HepG2 (cell line): ENCODE measurements at regions not wholly inside any gene's neighbourhood (a gene's known extent, or its start where the extent isn't known, plus 50 kb on each side); places are given as distances from the start of the nearest gene placed in this dataset.

Experiments used
- ATAC-seq: fragments of 200-7000 bp; cut with Tn5 transposase; 3 replicates; pipeline ENCODE4 v1.9.1; 2020; ENCODE audit warnings: mild to moderate bottlenecking, moderate library complexity
- BruUV-seq: library from RNA; stranded (reverse); fragments of 400-500 nt; replicated peaks from 2 replicates; lab custom pipeline; 2021; lab: Mats Ljungman, UMichigan
- CTCF ChIA-PET: fragments of 300-600 bp; formaldehyde crosslinking; extraction: SDS; loops from one replicate; lab custom pipeline; 2021; ENCODE audit warnings: low total read pairs, inconsistent platforms, low intra/inter-chr PET ratio; lab: Yijun Ruan, JAX
- POLR2A ChIA-PET: fragments of 350-600 bp; sonication (Branson Sonifier 250); formaldehyde crosslinking; loops from one replicate; lab custom pipeline; 2020; ENCODE audit warnings: antibody characterized with exemption, inconsistent platforms; lab: Yijun Ruan, JAX
- DNase-seq: peaks from one replicate; pipeline ENCODE4 v3.0.0-alpha.2; 2015; ENCODE audit warnings: low spot score
- FAIRE-seq: peaks from 3 replicates; lab custom pipeline; 2011; peaks lifted over from hg19 to GRCh38; lab: Jason Lieb, UNC
- H2AFZ ChIP-seq: one replicate; pipeline ENCODE4 v1.6.1; 2011; ENCODE audit warnings: low read length, inconsistent platforms
- H3K27ac ChIP-seq: fragments of 300-600 bp; 3 replicates; pipeline ENCODE4 v1.8.0; 2011; ENCODE audit warnings: mixed run types, mild to moderate bottlenecking, mixed read lengths, low read length, inconsistent platforms; ENCODE audit not compliant: insufficient read depth; ENCODE audit errors: extremely low read length
- H3K27me3 ChIP-seq, 2 experiments: fragments of 200-600 bp in 1 of 2; 2 replicates in 1 of 2; 3 replicates in 1 of 2; pipeline versions ENCODE4 v1.6.0 to v1.8.0; 2011; ENCODE audit warnings: low read length in 2 of 2, mild to moderate bottlenecking in 2 of 2, moderate library complexity in 2 of 2, inconsistent platforms in 1 of 2; ENCODE audit not compliant: insufficient read depth in 2 of 2, control insufficient read depth in 1 of 2
- H3K36me3 ChIP-seq, 2 experiments: fragments of 200-600 bp in 1 of 2; replicated peaks in 1 of 2; 2 replicates in 1 of 2; 3 replicates in 1 of 2; pipeline versions ENCODE4 v1.5.1 to v1.8.0; 2011; ENCODE audit warnings: low read length in 2 of 2, inconsistent platforms in 1 of 2; ENCODE audit not compliant: insufficient read depth in 2 of 2, control insufficient read depth in 1 of 2
- H3K4me1 ChIP-seq: 2 replicates; pipeline ENCODE4 v1.5.1; 2012; ENCODE audit warnings: low read length, inconsistent platforms; ENCODE audit not compliant: insufficient read depth
- H3K4me2 ChIP-seq: 2 replicates; pipeline ENCODE4 v1.6.0; 2011; ENCODE audit warnings: low read depth, low read length, inconsistent platforms
- H3K4me3 ChIP-seq, 3 experiments: fragments of 200-600 bp in 1 of 3; sonication (generic), shearing (Covaris generic) in 1 of 3; replicated peaks in 1 of 3; 2 replicates each; pipeline ENCODE4 v1.5.1; 2011 to 2016; ENCODE audit warnings: low read length in 3 of 3, inconsistent platforms in 2 of 3, low read depth in 2 of 3, mild to moderate bottlenecking in 2 of 3, control low read depth in 1 of 3, mixed read lengths in 1 of 3; ENCODE audit not compliant: insufficient read depth in 1 of 3
- H3K79me2 ChIP-seq: one replicate; pipeline ENCODE4 v1.6.1; 2011; ENCODE audit warnings: low read length, inconsistent platforms; ENCODE audit not compliant: insufficient read depth
- H3K9ac ChIP-seq: 2 replicates; pipeline ENCODE4 v1.6.0; 2011; ENCODE audit warnings: mild to moderate bottlenecking, low read depth, low read length, inconsistent platforms; ENCODE audit not compliant: insufficient read depth
- H3K9me3 ChIP-seq: 2 replicates; pipeline ENCODE4 v1.5.1; 2012; ENCODE audit warnings: mild to moderate bottlenecking, low read length
- H4K20me1 ChIP-seq: 2 replicates; pipeline ENCODE4 v1.6.0; 2011; ENCODE audit warnings: inconsistent platforms, mild to moderate bottlenecking, low read length, moderate library complexity; ENCODE audit not compliant: insufficient read depth
- GATAD1 ChIP-seq: IDR thresholded peaks from 2 replicates; pipeline ENCODE4 v1.6.1; 2016; ENCODE audit warnings: missing genetic modification reagents, missing compliant biosample characterization
- HMG20B ChIP-seq: conservative IDR thresholded peaks from 2 replicates; pipeline ENCODE4 v1.6.1; 2016; ENCODE audit warnings: missing genetic modification reagents, missing compliant biosample characterization
- NKX3-1 ChIP-seq: sonication (generic); formaldehyde crosslinking; IDR thresholded peaks from 2 replicates; pipeline ENCODE4 v1.5.0; 2020; ENCODE audit warnings: missing genetic modification reagents
- RERE ChIP-seq: IDR thresholded peaks from 2 replicates; pipeline ENCODE4 v1.6.1; 2016; ENCODE audit warnings: low read depth, missing genetic modification reagents, missing compliant biosample characterization
- SRSF4 ChIP-seq: fragments of 200-400 bp; formaldehyde crosslinking; IDR thresholded peaks from one replicate; pipeline ENCODE4 v1.6.1; 2018; ENCODE audit warnings: mild to moderate bottlenecking, low read depth, low read length, moderate library complexity; ENCODE audit not compliant: poor library complexity, severe bottlenecking
- SRSF9 ChIP-seq: fragments of 200-400 bp; formaldehyde crosslinking; IDR thresholded peaks from 2 replicates; pipeline ENCODE4 v1.6.1; 2018; ENCODE audit warnings: borderline replicate concordance, mild to moderate bottlenecking, low read depth, low read length; ENCODE audit not compliant: insufficient read depth, poor library complexity, severe bottlenecking
- TFAP4 ChIP-seq: sonication (generic); IDR thresholded peaks from 2 replicates; pipeline ENCODE4 v1.6.1; 2016; ENCODE audit warnings: low read depth, borderline replicate concordance
- TFDP1 ChIP-seq: IDR thresholded peaks from 2 replicates; pipeline ENCODE4 v1.6.1; 2016; ENCODE audit warnings: missing compliant biosample characterization, missing genetic modification reagents, borderline replicate concordance
- XBP1 ChIP-seq: sonication (generic); formaldehyde crosslinking; IDR thresholded peaks from 2 replicates; pipeline ENCODE4 v1.5.0; 2020; ENCODE audit warnings: missing genetic modification reagents
- ZFP62 ChIP-seq: sonication (generic); formaldehyde crosslinking; IDR thresholded peaks from 2 replicates; pipeline ENCODE4 v1.4.0; 2020; ENCODE audit warnings: missing genetic modification reagents
- ZNF143 ChIP-seq: sonication (generic); formaldehyde crosslinking; IDR thresholded peaks from 2 replicates; pipeline ENCODE4 v1.4.0; 2020; ENCODE audit warnings: missing genetic modification reagents
- ZNF337 ChIP-seq: sonication (generic); formaldehyde crosslinking; IDR thresholded peaks from 2 replicates; pipeline ENCODE4 v1.5.1; 2020; ENCODE audit warnings: missing genetic modification reagents, low read depth, mild to moderate bottlenecking, borderline replicate concordance
- ZNF678 ChIP-seq: sonication (generic); formaldehyde crosslinking; IDR thresholded peaks from 2 replicates; pipeline ENCODE4 v1.4.0; 2020; ENCODE audit warnings: mild to moderate bottlenecking, missing genetic modification reagents
- ZSCAN12 ChIP-seq: sonication (generic); formaldehyde crosslinking; IDR thresholded peaks from 2 replicates; pipeline ENCODE4 v1.9.0; 2021; ENCODE audit warnings: mild to moderate bottlenecking, missing genetic modification reagents
- ZUFSP ChIP-seq: sonication (generic); formaldehyde crosslinking; IDR thresholded peaks from 2 replicates; pipeline ENCODE4 v1.9.0; 2021; ENCODE audit warnings: missing genetic modification reagents, mild to moderate bottlenecking, borderline replicate concordance
- WGBS: methylation state at CpG from one replicate; pipeline ENCODE4 v1.1.6; 2017; ENCODE audit warnings: low lambda C conversion rate; 5-methylcytosine and 5-hydroxymethylcytosine counted together
- in situ Hi-C: cut with HindIII; loops from 2 replicates; pipeline ENCODE4 v1.10.0; 2017; ENCODE audit warnings: low pct_unique_long_range_greater_than_20kb; ENCODE audit not compliant: extremely low pct_ligation_motif_present
- intact Hi-C: fragments of 100-400 bp; cut with micrococcal nuclease; formaldehyde crosslinking; loops from one replicate; pipeline ENCODE4 v1.10.0; 2022; ENCODE audit not compliant: unreplicated experiment

- TF ChIP-seq ZNF337 (CRISPR knock-in tag) (no peak), ZSCAN12 (no peak), SRSF4 (no peak), RERE (CRISPR knock-in tag) (no peak), HMG20B (no peak)
These were observed 71.1 kb upstream of the HSPB3 start (continued) for GRCh38 chr5:54384356-54384933.

- no peak for ATAC-seq
- Histone ChIP-seq H3K9me3 (no peaks in the 10 kb centered on the region), H3K79me2 (no peaks in the 10 kb centered on the region), H3K36me3 (no peaks in the 10 kb centered on the region), H3K9ac (no peak overlapping the region), H2AFZ (no peak overlapping the region), H3K4me3 (no peak overlapping the region), H3K4me1 (no peaks in the 10 kb centered on the region), H4K20me1 (no peaks in the 10 kb centered on the region), H3K4me2 (no peak overlapping the region), H3K27me3 (no peaks in the 10 kb centered on the region), H3K27ac (no peak overlapping the region)
- ChIA-PET CTCF (no interaction called here), POLR2A (no interaction called here)
- WGBS, result 19% methylated on average over 2 of the region's 2 CpGs
- BruUV-seq, result no TSS peak
- FAIRE-seq, result no peak
- no peak for DNase-seq
- in situ Hi-C loops (no loop called here), intact Hi-C loops (no loop called here)
- TF ChIP-seq TFAP4, result no peak
- TF ChIP-seq ZUFSP, result no peak
- TF ChIP-seq ZFP62 (CRISPR knock-in tag), result no peak
- TF ChIP-seq NKX3-1 (CRISPR knock-in tag), result no peak
- TF ChIP-seq GATAD1, result no peak
- no peak for TF ChIP-seq ZNF678
- no peak for TF ChIP-seq ZNF143
- no peak for TF ChIP-seq SRSF9
- TF ChIP-seq XBP1, result no peak
- TF ChIP-seq TFDP1 (CRISPR knock-in tag), result no peak
These were observed 71.6 kb upstream of the HSPB3 start for GRCh38 chr5:54383941-54384340.
